ENCODE measurements at regions not wholly inside any gene's neighbourhood (a gene's known extent, or its start where the extent isn't known, plus 50 kb on each side); places are given as distances from the start of the nearest gene placed in this dataset.

GRCh38 chr5:164435576-164435975 is 930.2 kb downstream of the MAT2B start:
- intact Hi-C loops (cut with micrococcal nuclease): no loop called here
- no peak for DNase-seq

DNA sequence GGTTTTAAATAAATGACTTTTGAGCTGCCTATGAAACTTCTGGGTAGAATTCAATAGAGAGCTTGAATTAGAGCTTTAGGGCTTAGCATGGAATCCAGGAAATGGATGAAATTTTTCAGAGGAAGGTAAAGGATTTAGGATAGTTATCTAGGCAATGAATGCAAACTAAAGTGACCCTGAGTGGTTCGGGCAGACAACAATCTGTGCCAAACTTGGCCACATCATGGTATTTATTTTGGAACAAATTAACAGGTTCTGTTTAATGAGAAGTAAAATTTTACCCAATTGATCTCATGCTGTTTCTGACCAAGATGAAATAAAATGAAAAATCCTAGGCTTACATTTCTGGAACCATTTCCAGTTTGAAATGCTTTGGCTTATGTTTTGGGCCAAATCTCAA is 934.4 kb downstream of the MAT2B start:
- intact Hi-C loops (cut with micrococcal nuclease): no loop called here
- POLR2A ChIA-PET: no interaction called here
- ATAC-seq (no peak), DNase-seq (no peak)
- Mint-ChIP-seq H3K4me1 (ENCODE audit: low read depth) (no peaks in the 10 kb centered on the region), H3K27me3 (no peaks in the 10 kb centered on the region), H3K36me3 (ENCODE audit: low read depth) (no peaks in the 10 kb centered on the region), H3K9me3 (no peaks in the 10 kb centered on the region), H3K4me3 (no peak overlapping the region), H3K27ac (no peak overlapping the region)
- TF ChIP-seq CTCF (IDR thresholded peaks at IDR 0.05): no peak
- CTCF ChIA-PET: no interaction called here

More at GRCh38 chr5:164435576-164435975, 930.2 kb downstream of the MAT2B start:
- Mint-ChIP-seq H3K27ac (no peak overlapping the region), H3K9me3 (no peaks in the 10 kb centered on the region), H3K4me3 (no peak overlapping the region), H3K27me3 (no peaks in the 10 kb centered on the region), H3K36me3 (ENCODE audit: low read depth) (no peaks in the 10 kb centered on the region), H3K4me1 (ENCODE audit: low read depth) (no peaks in the 10 kb centered on the region)
- POLR2A ChIA-PET: no interaction called here
- CTCF ChIA-PET: no interaction called here
- ATAC-seq: no peak
- TF ChIP-seq CTCF (IDR thresholded peaks at IDR 0.05): no peak

- ATAC-seq (no peak), DNase-seq (no peak)
- TF ChIP-seq CTCF (IDR thresholded peaks at IDR 0.05): no peak
- Mint-ChIP-seq H3K9me3 (no peaks in the 10 kb centered on the region), H3K4me1 (ENCODE audit: low read depth) (no peaks in the 10 kb centered on the region), H3K27me3 (no peaks in the 10 kb centered on the region), H3K4me3 (no peak overlapping the region), H3K36me3 (ENCODE audit: low read depth) (no peaks in the 10 kb centered on the region), H3K27ac (no peak overlapping the region)
- CTCF ChIA-PET: no interaction called here
- intact Hi-C loops (cut with micrococcal nuclease): no loop called here
- POLR2A ChIA-PET: interaction anchor here (1.0 kb wide), 1 partner anchor 88 kb away, joined by 3 read pairs; no protein-coding TSS in a partner anchor
These were observed 944.0 kb downstream of the MAT2B start for GRCh38 chr5:164449460-164449859.

DNA sequence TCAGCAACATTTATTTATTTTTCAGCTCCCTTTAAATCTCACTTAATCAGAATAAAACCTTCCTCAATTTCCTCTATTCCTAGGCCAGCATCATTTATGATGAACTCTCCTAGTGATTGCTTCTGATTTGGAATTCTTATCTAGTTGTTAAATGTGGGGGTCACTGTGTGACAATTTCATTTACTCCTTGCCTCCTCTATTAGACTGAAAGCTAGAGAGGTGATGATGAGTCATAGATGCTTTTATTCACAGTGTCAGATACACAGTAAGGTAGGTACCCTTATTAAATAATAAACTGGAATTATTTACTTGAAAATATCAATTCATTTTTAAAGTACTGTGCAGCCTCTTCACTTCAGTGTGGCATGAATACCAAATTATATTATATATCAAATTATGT is 960.6 kb downstream of the MAT2B start:
- no peak for TF ChIP-seq CTCF (IDR thresholded peaks at IDR 0.05)
- intact Hi-C loops (cut with micrococcal nuclease): no loop called here
- H3K4me3 Mint-ChIP-seq: no peak overlapping the region
- CTCF ChIA-PET: interaction anchor here (0.7 kb wide), 1 partner anchor 32 kb away, joined by 3 read pairs; no protein-coding TSS in a partner anchor
- DNase-seq (no peak), ATAC-seq (no peak)
- POLR2A ChIA-PET: no interaction called here
- H3K27me3 Mint-ChIP-seq: no peaks in the 10 kb centered on the region
- no peak overlapping the region for H3K27ac Mint-ChIP-seq
- peaks cover 8% of the 10 kb centered on the region for H3K9me3 Mint-ChIP-seq
- H3K36me3 Mint-ChIP-seq (ENCODE audit: low read depth): no peaks in the 10 kb centered on the region
- no peaks in the 10 kb centered on the region for H3K4me1 Mint-ChIP-seq (ENCODE audit: low read depth)

GRCh38 chr5:164470312-164470711 is 964.9 kb downstream of the MAT2B start:
- Mint-ChIP-seq H3K4me3 (no peak overlapping the region), H3K9me3 (peaks cover 8% of the 10 kb centered on the region), H3K27me3 (no peaks in the 10 kb centered on the region), H3K4me1 (ENCODE audit: low read depth) (no peaks in the 10 kb centered on the region), H3K36me3 (ENCODE audit: low read depth) (no peaks in the 10 kb centered on the region), H3K27ac (no peak overlapping the region)
- no peak for DNase-seq
- ATAC-seq: no peak
- ChIA-PET POLR2A (no interaction called here), CTCF (interaction anchor here (0.8 kb wide), 1 partner anchor 507 kb away, joined by 3 read pairs; no protein-coding TSS in a partner anchor)
- no peak for TF ChIP-seq CTCF (IDR thresholded peaks at IDR 0.05)
- intact Hi-C loops (cut with micrococcal nuclease): no loop called here

All from activated CD8-positive, alpha-beta T cell treated with anti-CD3 and anti-CD28 coated beads for 36 hours (primary cell).